ENCODE measurements at regions not wholly inside any gene's neighbourhood (a gene's known extent, or its start where the extent isn't known, plus 50 kb on each side); places are given as distances from the start of the nearest gene placed in this dataset.

DNA sequence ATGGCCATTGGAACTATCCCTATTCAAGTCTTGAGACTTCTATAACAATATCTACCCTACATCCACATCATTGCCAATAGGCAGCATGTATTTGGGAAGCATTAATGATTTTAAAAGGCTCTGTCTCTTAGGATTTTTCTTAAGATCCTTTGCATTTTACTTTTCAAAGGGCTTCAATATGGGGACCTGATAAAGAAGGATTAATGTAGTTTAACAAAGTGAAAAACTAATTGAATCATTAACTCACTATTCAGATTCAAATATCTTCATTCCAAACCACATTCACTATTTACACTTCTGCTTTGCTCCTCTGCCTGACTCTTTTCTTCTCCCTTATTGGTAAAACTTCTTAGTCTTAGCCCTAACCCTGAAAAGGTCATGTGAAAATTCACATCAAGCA, 333.0 kb downstream of the EPHA7 start:
- DNase-seq (ENCODE audit: low spot score) (no peak), ATAC-seq (no peak)
- intact Hi-C loops (cut with DNase I) = no loop called here

DNA sequence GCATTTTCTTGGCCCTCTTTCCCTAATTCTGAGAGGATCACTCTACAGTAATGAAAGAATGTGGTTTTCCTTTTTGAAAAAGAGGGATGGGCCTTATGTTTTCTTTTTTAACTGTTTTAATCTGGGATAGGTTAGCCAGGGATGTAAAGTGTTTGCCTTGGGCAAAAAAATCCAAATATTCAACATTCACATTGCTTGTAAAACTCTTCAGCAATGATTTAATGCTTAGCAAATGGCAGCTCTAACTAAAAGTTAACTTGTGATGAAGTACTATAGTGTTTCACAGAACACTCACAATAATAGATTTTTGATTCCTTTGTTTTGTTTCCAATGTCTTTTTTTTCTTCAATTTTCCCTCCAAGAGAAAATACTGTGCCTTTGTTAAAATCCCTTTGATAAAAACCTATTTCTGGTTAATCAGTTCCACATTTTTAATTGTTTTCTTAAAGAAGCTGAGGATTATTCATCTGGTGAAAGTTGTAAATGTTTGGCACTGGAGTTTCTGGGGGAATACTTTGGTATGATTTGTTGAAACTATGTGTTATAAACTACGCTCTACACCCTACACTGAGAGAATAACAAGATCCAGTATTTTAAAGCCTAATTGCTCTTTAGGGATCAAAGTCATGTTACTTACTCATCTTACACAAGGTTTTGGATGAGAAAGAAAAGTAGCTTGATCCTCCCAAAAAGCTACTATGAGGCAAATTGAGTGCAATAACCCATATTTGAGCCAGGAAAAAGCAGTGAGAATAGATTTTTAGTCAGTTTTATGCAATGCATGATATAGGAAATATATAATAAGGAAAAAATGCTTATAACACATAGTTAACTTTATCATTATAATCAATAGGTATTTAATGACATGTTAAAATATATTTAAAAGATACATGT, 335.8 kb downstream of the EPHA7 start:
- ATAC-seq (no peak), DNase-seq (ENCODE audit: low spot score) (no peak)
- intact Hi-C loops (cut with DNase I) = no loop called here

DNA sequence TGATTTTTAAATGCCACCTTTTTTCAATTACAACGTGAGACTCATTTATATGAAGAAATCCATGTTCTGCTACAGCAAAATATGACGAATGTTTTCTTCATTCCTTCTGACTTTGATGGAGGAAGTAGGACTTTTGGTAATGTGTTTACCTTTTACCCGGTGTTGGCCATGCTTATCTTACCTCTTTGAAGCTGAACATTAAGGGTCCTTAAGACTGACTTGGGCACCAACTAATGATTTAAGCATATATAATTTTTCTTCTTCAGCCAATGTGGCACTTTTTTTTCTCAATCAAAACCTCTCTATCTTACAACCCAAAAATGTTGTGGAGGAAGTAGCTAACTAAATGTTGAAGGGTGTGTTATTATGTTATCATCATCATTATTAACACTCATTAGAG, 337.5 kb downstream of the EPHA7 start:
- ATAC-seq (no peak), DNase-seq (ENCODE audit: low spot score) (no peak)
- intact Hi-C loops (cut with DNase I) = no loop called here

DNA sequence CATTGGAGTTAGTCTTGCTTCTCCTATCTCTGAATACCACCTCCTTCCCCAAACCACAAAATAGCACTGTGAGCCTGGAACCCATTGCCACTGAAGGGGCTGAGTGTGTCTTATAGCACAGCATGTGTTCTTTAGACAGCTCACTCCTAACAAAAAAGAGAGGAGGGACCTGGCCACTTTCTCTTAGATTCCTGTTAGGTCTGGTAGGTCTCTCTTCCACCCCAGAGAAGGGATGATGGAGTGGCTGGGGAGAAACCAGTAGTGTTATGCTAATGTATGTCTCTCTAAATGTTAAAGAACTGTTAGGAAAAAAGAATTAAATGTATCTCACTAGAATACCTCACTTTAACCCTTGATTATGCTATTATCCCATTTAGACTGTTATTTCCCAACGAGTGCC, 340.3 kb downstream of the EPHA7 start:
- intact Hi-C loops (cut with DNase I) = no loop called here
- ATAC-seq (no peak), DNase-seq (ENCODE audit: low spot score) (no peak)

DNA sequence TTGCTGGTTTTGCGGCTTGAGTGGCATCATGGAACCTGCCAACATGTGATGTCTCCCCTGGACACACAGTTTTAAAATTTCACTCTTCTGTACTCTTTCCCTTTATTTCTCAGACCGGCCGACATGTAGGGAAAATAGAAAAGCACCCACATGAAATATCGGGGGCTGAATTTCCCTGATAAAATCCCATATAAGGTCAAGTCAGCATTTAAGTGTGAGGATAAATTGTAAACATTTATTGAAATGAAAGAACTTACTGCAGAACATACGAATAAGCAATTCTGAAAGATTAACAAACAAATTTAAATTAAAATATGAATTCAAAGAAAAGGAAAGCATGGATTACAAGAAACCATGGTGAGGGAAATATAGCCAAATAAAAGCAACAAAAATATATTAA, 345.5 kb downstream of the EPHA7 start:
- intact Hi-C loops (cut with DNase I) = no loop called here
- DNase-seq (ENCODE audit: low spot score) = no peak
- ATAC-seq = no peak

DNA sequence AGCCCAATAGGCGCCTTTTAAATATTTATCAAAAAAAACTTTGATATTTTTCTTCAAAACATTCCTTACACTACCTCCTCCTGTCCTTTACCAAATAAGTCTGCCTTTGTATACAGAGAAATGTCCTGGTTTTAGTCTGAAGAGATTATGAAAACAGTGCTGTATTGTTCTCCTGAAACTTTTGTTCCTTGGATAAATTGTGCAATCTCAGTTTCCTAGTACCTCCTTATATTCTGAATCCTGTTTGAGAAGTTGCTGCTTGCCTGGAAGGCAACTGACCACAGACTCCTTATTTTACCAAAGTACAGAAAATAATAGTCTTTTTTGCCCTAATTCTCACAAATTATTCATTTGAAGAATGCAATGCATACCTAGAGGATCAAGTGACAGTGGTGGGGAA, 349.5 kb downstream of the EPHA7 start:
- no peak for ATAC-seq
- intact Hi-C loops (cut with DNase I) = no loop called here
- no peak for DNase-seq (ENCODE audit: low spot score)

DNA sequence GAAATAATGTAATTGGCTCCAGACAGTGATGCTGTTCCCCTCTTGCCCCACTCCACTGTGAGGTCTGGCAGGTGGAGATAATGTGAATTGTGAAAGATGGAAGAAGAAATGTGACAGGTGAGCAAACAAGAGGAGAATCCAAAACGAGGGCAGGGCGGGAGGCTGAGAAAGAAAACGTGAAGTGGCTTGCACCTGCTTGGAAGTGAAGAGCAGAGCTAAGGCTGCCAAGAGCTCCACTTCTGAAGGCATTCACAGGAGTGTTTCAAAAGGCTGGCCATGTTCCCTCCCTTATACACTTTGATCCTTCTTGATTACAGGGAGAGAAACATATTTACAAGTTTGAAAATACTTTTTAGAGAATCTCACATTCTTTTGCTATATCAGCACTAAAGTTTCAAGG, 359.4 kb downstream of the EPHA7 start:
- intact Hi-C loops (cut with DNase I) = no loop called here
- no peak for ATAC-seq
- no peak for DNase-seq (ENCODE audit: low spot score)

DNA sequence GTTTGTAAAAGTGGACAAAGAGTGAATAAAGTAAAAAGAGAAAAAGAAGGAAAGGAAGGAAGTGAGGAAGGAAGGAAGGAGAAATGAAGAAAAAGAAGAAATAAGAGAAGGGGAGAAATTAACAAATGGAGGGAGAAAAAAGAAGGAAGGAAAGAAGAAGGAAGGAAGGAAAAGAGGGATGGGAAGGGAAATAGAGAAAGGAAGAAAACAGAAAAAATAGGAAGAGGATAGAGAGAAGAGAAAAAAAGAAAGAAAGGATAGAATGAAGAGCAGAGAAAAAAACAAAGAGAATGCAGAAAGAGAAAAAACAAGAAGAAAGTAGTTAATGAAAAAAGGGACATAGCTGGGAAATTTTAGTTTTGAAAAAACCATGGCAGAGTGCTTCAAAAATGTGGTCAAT, 361.8 kb downstream of the EPHA7 start:
- no peak for ATAC-seq
- intact Hi-C loops (cut with DNase I) = no loop called here
- DNase-seq (ENCODE audit: low spot score) = no peak

DNA sequence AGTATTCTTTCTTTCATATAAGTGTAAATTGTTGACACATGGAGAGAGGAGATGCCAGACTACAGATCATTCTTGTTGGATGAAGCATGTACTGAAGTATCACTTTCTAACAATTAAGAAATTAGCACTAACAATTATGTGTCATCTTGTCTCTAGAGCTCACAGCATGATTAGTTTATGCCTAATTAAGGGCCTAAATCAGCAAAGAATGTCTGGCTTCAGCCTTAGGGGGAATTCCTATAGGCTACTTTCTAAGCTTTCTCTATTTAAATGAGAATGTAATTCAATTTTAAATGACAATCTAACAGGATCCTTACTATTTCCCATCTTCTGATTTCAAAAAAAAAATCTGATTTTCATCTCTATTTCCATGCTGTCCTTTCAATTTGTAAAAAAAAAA, 371.0 kb downstream of the EPHA7 start:
- intact Hi-C loops (cut with DNase I) = no loop called here
- ATAC-seq (no peak), DNase-seq (ENCODE audit: low spot score) (no peak)

DNA sequence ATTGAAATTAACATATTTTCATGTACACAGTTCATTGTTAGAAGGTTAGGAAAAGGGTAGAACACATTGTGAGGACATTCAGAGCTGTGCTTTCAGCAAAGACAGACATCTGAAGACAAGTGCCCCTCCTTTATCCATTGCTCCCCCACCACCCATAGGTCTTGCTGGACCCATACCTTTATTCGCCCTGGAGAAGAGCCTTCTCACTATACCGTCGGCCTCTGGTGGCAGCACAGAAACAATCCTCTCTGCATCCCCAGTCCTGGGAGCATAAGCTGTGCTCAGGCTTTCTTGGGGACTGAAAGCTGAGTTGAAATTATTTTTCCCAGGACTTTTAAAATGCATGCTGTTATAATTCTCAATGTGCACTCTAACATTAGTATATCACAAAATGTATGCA, 372.3 kb downstream of the EPHA7 start:
- intact Hi-C loops (cut with DNase I) = no loop called here
- DNase-seq (ENCODE audit: low spot score) (no peak), ATAC-seq (no peak)

DNA sequence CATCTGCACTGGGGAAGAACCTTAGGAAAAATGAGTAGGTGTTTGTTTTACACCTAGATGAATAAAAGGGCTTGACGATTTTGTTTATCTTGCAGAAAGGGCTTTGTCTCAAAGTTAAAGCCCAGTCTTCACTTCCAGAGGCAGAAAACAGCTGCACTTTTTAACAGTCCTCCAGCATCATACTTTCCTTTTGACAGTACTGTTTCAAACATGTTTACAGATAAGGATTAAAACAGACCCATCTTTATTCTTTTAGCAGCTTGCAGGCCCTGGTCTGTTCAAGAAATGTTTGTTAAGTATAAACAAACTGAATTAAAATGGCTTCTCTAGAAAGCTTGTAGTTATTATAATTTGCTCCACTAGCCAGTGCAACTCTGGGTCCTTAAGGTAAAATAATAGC, 374.2 kb downstream of the EPHA7 start:
- DNase-seq (ENCODE audit: low spot score) (no peak), ATAC-seq (no peak)
- intact Hi-C loops (cut with DNase I) = no loop called here

DNA sequence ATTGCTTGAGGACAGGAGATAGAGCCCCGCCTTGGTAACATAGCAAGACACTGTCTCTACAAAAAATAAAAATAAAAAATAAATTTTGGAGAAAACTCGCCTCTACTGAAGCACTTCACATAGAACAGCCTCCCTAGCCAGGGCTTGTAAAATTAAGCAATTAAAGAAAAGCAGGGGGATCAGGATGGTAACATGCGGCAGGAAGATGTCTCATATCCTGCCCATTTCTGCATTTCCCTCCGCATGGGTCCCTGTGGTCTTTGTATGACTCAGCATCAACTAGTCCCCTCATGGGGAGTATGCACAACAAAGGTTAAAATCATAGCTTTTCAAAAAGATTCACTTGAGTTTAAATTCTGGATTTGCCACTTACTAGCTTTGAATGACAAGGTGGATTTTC, 379.0 kb downstream of the EPHA7 start:
- ATAC-seq (no peak), DNase-seq (ENCODE audit: low spot score) (no peak)
- intact Hi-C loops (cut with DNase I) = no loop called here

DNA sequence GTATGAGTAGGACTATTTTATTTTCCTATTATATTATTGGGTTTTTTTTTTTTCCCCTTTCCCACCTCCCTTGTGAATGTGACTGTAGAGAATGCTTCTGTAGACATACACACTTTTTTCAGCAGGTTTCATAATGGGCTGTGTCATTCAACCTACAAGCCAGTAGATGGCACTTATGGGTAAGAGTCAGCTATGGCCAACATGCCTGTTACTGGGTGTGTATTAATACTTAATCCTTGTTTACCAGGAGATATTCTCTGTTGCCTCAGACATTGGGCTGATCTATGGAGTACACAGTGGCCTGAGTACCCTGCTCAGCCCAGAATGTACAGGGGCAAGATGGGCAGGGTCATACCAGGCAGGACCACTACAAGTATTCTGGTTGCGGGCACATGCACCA, 382.5 kb downstream of the EPHA7 start:
- no peak for ATAC-seq

DNA sequence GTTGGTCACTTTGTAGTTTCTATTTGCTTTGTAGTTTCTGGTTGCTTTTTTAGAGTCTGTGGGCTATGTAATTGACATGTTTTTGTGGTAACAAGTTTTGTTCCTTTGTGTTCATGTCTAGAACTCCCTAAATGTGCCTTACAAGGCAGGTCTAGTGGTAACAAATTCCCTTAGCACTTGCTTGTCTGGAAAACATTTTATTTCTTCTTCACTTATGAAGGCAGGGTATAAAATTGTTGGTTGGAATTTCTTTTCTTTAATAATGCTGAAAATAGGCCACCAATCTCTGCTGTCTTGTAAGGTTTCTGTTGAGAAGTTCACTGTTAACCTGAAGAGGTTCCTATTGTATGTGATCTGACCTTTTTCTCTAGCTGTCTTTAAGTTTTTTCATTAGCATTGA, 383.6 kb downstream of the EPHA7 start:
- intact Hi-C loops (cut with DNase I) = no loop called here
- no peak for ATAC-seq
- no peak for DNase-seq (ENCODE audit: low spot score)

More for the DNA sequence above, 382.5 kb downstream of the EPHA7 start:
- intact Hi-C loops (cut with DNase I) = loop anchor here (1.0 kb wide), 1 partner anchor 39 kb away; no protein-coding TSS in a partner anchor
- DNase-seq (ENCODE audit: low spot score) = no peak

DNA sequence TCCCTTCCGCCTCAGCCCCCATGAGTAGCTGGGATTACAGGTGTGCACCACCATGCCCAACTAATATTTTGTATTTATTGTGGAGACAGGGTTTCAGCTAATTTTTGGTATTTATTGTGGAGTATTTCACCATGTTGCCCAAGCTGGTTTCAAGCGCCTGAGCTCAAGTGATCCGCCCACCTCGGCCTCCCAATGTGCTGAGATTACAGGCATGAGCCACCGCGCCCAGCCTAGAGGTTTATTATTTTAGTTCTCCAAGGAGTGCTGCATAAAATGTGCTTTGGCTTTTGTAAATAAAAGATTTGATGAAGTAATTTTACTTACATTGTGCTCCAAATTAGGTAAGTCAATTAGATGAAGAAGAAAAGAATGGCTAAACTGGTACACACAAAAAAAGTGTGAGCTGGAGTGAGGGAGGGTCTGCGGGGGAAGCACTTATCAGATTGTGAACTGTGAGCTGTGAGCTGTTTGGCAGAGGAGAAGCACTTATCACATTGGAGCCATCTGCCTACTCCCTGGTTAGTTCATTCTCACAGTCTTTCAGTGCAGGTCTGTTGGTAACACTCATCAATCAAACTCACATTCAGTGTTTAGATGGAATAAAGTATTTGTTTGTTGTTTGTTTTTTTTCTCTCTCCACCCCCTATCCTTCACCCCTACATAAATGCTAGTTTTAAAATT, 398.0 kb downstream of the EPHA7 start:
- intact Hi-C loops (cut with DNase I) = no loop called here
- DNase-seq (ENCODE audit: low spot score) (no peak), ATAC-seq (no peak)

DNA sequence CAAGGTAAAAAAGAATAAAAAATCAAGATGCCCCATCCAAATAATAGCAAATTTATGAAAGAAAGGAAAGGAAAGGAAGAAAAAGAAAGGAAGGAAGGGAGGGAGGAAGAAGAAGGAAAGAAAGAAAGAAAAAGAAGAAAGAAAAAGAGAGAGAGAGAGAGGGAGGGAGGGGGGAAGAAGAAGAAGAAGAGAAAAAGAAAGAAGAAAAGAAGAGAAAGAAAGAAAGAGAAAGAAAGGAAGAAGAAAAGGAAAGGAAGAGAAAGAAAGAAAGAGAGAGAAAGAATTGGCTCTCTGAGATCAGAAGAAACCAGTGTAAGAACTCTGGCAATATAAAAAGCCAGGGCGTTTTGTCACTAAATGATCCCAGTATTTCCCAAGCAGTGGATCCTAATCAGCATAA, 401.7 kb downstream of the EPHA7 start:
- ATAC-seq = no peak
- intact Hi-C loops (cut with DNase I) = no loop called here
- DNase-seq (ENCODE audit: low spot score) = no peak

DNA sequence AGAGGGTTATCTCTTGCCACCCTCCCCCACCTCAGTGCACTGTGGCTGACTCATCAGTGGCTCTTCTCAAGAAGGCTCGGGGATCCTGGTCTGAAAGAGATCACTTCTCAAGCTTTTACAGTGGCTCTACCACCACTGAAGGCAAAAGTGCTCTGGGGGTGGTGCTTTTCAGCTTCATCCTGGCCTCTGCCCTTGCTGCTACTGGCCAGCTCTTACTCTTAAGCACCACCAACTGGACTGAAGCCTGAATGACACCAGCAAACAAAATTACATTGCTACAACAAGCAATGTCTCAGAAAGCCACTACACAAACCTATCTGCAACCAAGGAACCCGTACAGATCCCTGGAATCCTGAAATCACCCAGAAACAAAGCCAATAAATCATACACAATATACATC, 402.1 kb downstream of the EPHA7 start:
- intact Hi-C loops (cut with DNase I) = no loop called here
- ATAC-seq = no peak
- DNase-seq (ENCODE audit: low spot score) = no peak

DNA sequence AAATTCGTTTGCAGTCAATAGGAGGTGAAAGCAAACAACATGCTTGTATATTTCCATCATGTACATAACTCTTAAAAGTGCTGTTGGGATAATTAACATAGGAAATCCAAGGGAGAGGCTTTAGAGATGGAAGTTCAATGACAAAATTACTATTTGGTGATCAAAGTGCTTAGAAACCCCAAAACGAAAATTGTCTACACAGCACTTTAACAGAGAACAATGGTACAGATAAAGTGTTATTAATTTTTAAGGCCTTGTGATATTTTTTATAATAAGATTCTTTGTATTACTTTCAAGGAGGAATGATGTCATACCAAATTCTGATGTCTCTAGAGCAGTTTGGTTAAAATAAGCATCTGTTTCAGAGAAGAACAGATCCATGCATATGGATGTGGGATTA, 406.3 kb downstream of the EPHA7 start:
- DNase-seq (ENCODE audit: low spot score) = no peak
- intact Hi-C loops (cut with DNase I) = no loop called here
- ATAC-seq = no peak

DNA sequence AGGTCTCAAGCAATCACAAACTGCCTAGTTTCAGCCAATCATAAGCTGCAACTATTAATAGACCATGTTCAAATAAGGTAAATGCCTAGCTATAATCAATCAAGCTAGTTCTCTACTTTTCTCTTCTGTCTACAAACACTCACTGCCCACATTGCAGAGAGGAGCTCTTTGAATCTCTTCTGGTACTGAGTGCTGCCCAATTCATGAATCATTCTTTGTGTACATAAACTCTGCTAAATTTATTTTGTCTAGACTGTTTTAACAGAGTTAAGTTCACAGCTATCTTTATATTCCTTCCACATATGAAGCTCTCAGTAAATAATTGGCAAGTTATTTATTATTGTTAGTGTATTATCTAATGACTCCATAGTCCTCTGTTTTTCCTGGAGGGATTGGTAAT, 411.0 kb downstream of the EPHA7 start:
- ATAC-seq (no peak), DNase-seq (ENCODE audit: low spot score) (no peak)
- intact Hi-C loops (cut with DNase I) = no loop called here

DNA sequence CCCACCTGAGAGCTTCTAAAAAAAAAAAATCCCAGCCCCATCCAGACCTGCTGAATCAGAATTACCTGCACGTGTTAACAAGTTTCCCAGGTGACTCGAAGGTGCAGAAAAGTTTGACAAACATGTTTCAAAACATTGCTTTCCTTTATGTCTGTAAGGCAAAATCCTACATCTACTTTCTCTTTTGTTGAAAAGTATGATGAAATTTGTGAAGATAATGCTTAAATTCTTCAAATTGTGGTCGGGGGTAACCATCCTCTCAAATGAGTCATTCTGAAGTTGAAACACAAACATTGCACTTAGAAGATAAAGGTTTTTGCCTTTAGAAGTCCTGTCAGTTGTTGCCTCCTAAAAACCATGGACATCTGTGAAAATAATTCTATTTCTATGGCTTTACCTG, 429.7 kb downstream of the EPHA7 start:
- ATAC-seq (no peak), DNase-seq (ENCODE audit: low spot score) (no peak)
- intact Hi-C loops (cut with DNase I) = no loop called here

DNA sequence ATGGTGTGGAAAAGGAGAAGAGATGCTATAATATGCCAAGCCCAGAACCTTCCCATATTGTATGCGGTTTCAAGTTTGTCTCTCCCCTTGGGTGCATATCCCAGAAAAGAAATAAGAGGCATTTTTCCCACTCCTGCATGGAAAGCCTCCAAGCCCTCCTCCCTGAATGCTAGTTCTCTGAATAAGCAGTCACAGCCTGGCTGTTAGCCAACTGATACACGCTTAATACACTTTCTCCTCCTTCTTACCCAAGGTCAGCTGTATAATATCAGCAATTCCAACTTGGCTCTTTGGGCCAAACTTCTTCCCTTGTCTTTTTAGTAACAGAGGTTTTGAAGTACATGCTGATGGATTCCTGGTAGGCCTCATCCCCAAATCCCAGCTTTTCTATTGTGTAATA, 440.1 kb downstream of the EPHA7 start:
- DNase-seq (ENCODE audit: low spot score) (no peak), ATAC-seq (no peak)
- intact Hi-C loops (cut with DNase I) = no loop called here

All from sciatic nerve (tissue), 2 donors.